GM21619 (cell line): ENCODE measurements at regions not wholly inside any gene's neighbourhood (a gene's known extent, or its start where the extent isn't known, plus 50 kb on each side); places are given as distances from the start of the nearest gene placed in this dataset.

Experiments
- ATAC-seq: cut with Tn5 transposase; IDR thresholded peaks from one replicate; pipeline ENCODE4 v1.9.1; 2021; ENCODE audit not compliant: unreplicated experiment

- no peak for ATAC-seq
Observed at GRCh38 chr9:78559449-78559885, 262.5 kb downstream of the PSAT1 start.

- no peak for ATAC-seq
Observed at GRCh38 chr9:78562021-78562420, 265.1 kb downstream of the PSAT1 start.

GRCh38 chr9:78563269-78563668 lies 266.3 kb downstream of the PSAT1 start:
- ATAC-seq: no peak

GRCh38 chr9:78565481-78565880 lies 268.6 kb downstream of the PSAT1 start:
- no peak for ATAC-seq

GRCh38 chr9:78566521-78566920 lies 269.6 kb downstream of the PSAT1 start:
- ATAC-seq: no peak

- no peak for ATAC-seq
Observed at GRCh38 chr9:78566948-78567675, 270.2 kb downstream of the PSAT1 start.

- ATAC-seq: no peak
Observed at GRCh38 chr9:78567693-78568092, 270.8 kb downstream of the PSAT1 start.

- no peak for ATAC-seq
Observed at GRCh38 chr9:78568774-78569173, 271.8 kb downstream of the PSAT1 start.

GRCh38 chr9:78572266-78572665 lies 275.3 kb downstream of the PSAT1 start:
- no peak for ATAC-seq

- ATAC-seq: no peak
Observed at GRCh38 chr9:78573205-78573604, 276.3 kb downstream of the PSAT1 start.

GRCh38 chr9:78573669-78574068 lies 276.7 kb downstream of the PSAT1 start:
- no peak for ATAC-seq

GRCh38 chr9:78574354-78575045 lies 277.6 kb downstream of the PSAT1 start:
- no peak for ATAC-seq

- ATAC-seq: no peak
Observed at GRCh38 chr9:78575081-78575480, 278.2 kb downstream of the PSAT1 start.

- ATAC-seq: no peak
Observed at GRCh38 chr9:78575771-78576170, 278.8 kb downstream of the PSAT1 start.

GRCh38 chr9:78577156-78577906 lies 280.4 kb downstream of the PSAT1 start:
- ATAC-seq: no peak

GRCh38 chr9:78578072-78578471 lies 281.1 kb downstream of the PSAT1 start:
- ATAC-seq: no peak

GRCh38 chr9:78582821-78583220 lies 285.9 kb downstream of the PSAT1 start:
- ATAC-seq: no peak

- ATAC-seq: no peak
Observed at GRCh38 chr9:78584589-78584988, 287.7 kb downstream of the PSAT1 start.

GRCh38 chr9:78585909-78586308 lies 289.0 kb downstream of the PSAT1 start:
- no peak for ATAC-seq

GRCh38 chr9:78590068-78590467 lies 293.1 kb downstream of the PSAT1 start:
- no peak for ATAC-seq

- no peak for ATAC-seq
Observed at GRCh38 chr9:78592811-78593210, 295.9 kb downstream of the PSAT1 start.
